ENCODE measurements at regions not wholly inside any gene's neighbourhood (a gene's known extent, or its start where the extent isn't known, plus 50 kb on each side); places are given as distances from the start of the nearest gene placed in this dataset.
"Not testable (repeated sequence)": the region's sequence is repeated elsewhere in the genome, so short reads cannot be mapped to it uniquely, and the experiment has no call there.

- Histone ChIP-seq H3K9ac (ENCODE audit: low read length) (no peak overlapping the region), H3K36me3 (replicated peaks; ENCODE audit: low read depth, low read length) (no peaks in the 10 kb centered on the region), H2AFZ (ENCODE audit: low read depth, low read length) (no peak overlapping the region), H4K20me1 (ENCODE audit: insufficient read depth, low read length) (no peaks in the 10 kb centered on the region), H3K4me1 (ENCODE audit: low read length) (no peaks in the 10 kb centered on the region), H3K27ac (ENCODE audit: low read length) (no peak overlapping the region), H3K79me2 (ENCODE audit: low read length) (no peaks in the 10 kb centered on the region), H3K4me2 (ENCODE audit: low read length) (no peak overlapping the region), H3K9me3 (ENCODE audit: insufficient read depth, low read length) (no peaks in the 10 kb centered on the region), H3K27me3 (ENCODE audit: low read depth, low read length) (0 out of 2 replicates have a peak, but pooled peaks cover 10% of the 10 kb centered on the region), H3K4me3 (ENCODE audit: low read length) (no peak overlapping the region)
- TF ChIP-seq EZH2phosphoT487 (IDR thresholded peaks at IDR 0.05; ENCODE audit: low read depth) = no peak
Observed at GRCh38 chr13:44801990-44802389, 187.3 kb downstream of the NUFIP1 start.

DNA sequence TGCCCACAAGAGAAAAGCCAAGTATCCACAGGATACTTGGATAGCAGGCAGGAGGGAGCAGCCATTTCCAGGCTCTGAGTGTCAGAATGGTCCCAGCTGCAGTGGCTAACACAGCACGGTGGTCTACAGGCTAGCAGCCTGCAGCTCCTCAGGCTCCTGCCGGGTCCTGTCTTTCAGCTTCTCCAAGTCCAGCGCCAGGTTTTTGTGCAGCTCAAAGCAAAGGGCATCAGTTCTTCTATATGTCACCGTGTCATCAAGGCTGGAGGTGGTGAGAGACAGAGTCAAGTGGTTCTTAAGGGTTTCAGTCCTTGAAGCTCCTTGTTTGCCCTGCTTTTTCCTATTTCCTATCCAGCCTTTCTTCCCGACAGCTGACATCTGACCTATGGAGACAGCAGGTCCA lies 188.6 kb downstream of the NUFIP1 start:
- Histone ChIP-seq H3K4me2 (ENCODE audit: low read length) (no peak overlapping the region), H3K4me1 (ENCODE audit: low read length) (no peaks in the 10 kb centered on the region), H4K20me1 (ENCODE audit: insufficient read depth, low read length) (no peaks in the 10 kb centered on the region), H3K4me3 (ENCODE audit: low read length) (no peak overlapping the region), H3K27me3 (ENCODE audit: low read depth, low read length) (0 out of 2 replicates have a peak, but pooled peaks cover 9% of the 10 kb centered on the region), H2AFZ (ENCODE audit: low read depth, low read length) (no peak overlapping the region), H3K27ac (ENCODE audit: low read length) (no peak overlapping the region), H3K9me3 (ENCODE audit: insufficient read depth, low read length) (no peaks in the 10 kb centered on the region), H3K36me3 (replicated peaks; ENCODE audit: low read depth, low read length) (no peaks in the 10 kb centered on the region), H3K9ac (ENCODE audit: low read length) (no peak overlapping the region), H3K79me2 (ENCODE audit: low read length) (no peaks in the 10 kb centered on the region)
- no peak for TF ChIP-seq EZH2phosphoT487 (IDR thresholded peaks at IDR 0.05; ENCODE audit: low read depth)
- TF ChIP-seq, protein P1, sequence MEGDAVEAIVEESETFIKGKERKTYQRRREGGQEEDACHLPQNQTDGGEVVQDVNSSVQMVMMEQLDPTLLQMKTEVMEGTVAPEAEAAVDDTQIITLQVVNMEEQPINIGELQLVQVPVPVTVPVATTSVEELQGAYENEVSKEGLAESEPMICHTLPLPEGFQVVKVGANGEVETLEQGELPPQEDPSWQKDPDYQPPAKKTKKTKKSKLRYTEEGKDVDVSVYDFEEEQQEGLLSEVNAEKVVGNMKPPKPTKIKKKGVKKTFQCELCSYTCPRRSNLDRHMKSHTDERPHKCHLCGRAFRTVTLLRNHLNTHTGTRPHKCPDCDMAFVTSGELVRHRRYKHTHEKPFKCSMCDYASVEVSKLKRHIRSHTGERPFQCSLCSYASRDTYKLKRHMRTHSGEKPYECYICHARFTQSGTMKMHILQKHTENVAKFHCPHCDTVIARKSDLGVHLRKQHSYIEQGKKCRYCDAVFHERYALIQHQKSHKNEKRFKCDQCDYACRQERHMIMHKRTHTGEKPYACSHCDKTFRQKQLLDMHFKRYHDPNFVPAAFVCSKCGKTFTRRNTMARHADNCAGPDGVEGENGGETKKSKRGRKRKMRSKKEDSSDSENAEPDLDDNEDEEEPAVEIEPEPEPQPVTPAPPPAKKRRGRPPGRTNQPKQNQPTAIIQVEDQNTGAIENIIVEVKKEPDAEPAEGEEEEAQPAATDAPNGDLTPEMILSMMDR (IDR thresholded peaks at IDR 0.05; ENCODE audit: low read depth, low read length) = no peak

GRCh38 chr13:44797685-44798084 lies 191.6 kb downstream of the NUFIP1 start:
- Histone ChIP-seq H3K9me3 (ENCODE audit: insufficient read depth, low read length) (peaks cover 3% of the 10 kb centered on the region; the same call in 1 of the 2 replicates), H3K4me3 (ENCODE audit: low read length) (no peak overlapping the region), H3K79me2 (ENCODE audit: low read length) (no peaks in the 10 kb centered on the region), H3K27me3 (ENCODE audit: low read depth, low read length) (0 out of 2 replicates have a peak, but pooled peaks cover 5% of the 10 kb centered on the region), H4K20me1 (ENCODE audit: insufficient read depth, low read length) (no peaks in the 10 kb centered on the region), H3K36me3 (replicated peaks; ENCODE audit: low read depth, low read length) (no peaks in the 10 kb centered on the region), H3K27ac (ENCODE audit: low read length) (no peak overlapping the region), H3K4me1 (ENCODE audit: low read length) (no peaks in the 10 kb centered on the region), H2AFZ (ENCODE audit: low read depth, low read length) (no peak overlapping the region), H3K9ac (ENCODE audit: low read length) (no peak overlapping the region), H3K4me2 (ENCODE audit: low read length) (no peak overlapping the region)
- TF ChIP-seq EZH2phosphoT487 (IDR thresholded peaks at IDR 0.05; ENCODE audit: low read depth) = no peak
- TF ChIP-seq, protein P1 (IDR thresholded peaks at IDR 0.05; ENCODE audit: low read depth, low read length) = no peak

DNA sequence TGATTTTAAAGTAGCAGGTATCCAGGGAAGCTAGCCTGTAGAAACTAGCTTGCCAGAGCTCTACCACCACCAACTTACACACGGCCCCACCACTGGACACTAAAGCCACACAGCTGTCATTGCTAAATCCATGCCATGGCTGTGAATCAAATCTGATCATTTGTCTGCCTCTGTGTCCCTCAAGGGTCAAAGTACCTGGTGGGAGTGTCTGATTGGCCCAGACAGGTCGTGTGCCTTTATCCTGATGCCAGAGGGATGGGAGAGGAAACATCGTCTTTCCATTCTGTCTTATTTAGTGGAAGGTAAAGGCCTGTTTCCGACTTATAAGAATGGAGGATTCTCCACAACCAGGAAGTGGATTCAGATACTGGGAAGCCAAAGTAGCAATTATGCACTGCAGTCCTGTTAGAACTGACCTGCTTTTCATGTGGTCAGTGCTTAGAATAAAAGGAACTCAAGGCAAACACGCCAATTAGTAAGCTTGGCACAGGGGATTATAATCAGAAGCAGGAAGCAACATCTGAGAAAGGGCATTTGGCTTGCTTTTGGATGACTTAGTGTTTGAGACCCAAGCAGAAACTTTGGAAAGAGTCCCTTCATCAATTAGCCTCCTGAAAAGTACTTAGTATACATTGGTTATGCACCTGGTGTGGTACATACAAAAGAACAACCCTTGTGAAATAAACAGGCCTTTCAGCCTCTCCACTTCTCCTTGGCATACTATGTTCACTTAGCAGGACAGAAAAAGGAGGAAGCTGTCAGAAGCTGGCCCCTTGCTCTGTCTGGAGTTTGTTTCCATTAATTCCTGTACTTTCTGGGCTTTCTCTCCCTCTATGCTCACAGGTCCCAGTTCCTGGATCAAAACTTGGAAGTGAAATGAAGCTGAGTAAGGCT lies 192.4 kb downstream of the NUFIP1 start:
- peaks cover 3% of the 10 kb centered on the region; the same call in 1 of the 2 replicates for H3K9me3 ChIP-seq (ENCODE audit: insufficient read depth, low read length)
- H3K4me1 ChIP-seq (ENCODE audit: low read length) = no peaks in the 10 kb centered on the region
- H3K9ac ChIP-seq (ENCODE audit: low read length) = no peak overlapping the region
- 0 out of 2 replicates have a peak, but pooled peaks cover 5% of the 10 kb centered on the region for H3K27me3 ChIP-seq (ENCODE audit: low read depth, low read length)
- H3K27ac ChIP-seq (ENCODE audit: low read length) = no peak overlapping the region
- H3K4me2 ChIP-seq (ENCODE audit: low read length) = no peak overlapping the region
- no peaks in the 10 kb centered on the region for H3K36me3 ChIP-seq (replicated peaks; ENCODE audit: low read depth, low read length)
- H4K20me1 ChIP-seq (ENCODE audit: insufficient read depth, low read length) = no peaks in the 10 kb centered on the region
- TF ChIP-seq, protein P1 (IDR thresholded peaks at IDR 0.05; ENCODE audit: low read depth, low read length) = no peak
- no peak for TF ChIP-seq EZH2phosphoT487 (IDR thresholded peaks at IDR 0.05; ENCODE audit: low read depth)
- H3K79me2 ChIP-seq (ENCODE audit: low read length) = no peaks in the 10 kb centered on the region
- no peak overlapping the region for H3K4me3 ChIP-seq (ENCODE audit: low read length)
- no peak overlapping the region for H2AFZ ChIP-seq (ENCODE audit: low read depth, low read length)

- H3K4me2 ChIP-seq (ENCODE audit: low read length); H3K36me3 ChIP-seq (replicated peaks; ENCODE audit: low read depth, low read length); H4K20me1 ChIP-seq (ENCODE audit: insufficient read depth, low read length); H3K9me3 ChIP-seq (ENCODE audit: insufficient read depth, low read length); H3K4me1 ChIP-seq (ENCODE audit: low read length); H3K4me3 ChIP-seq (ENCODE audit: low read length); H3K27me3 ChIP-seq (ENCODE audit: low read depth, low read length); H2AFZ ChIP-seq (ENCODE audit: low read depth, low read length); H3K9ac ChIP-seq (ENCODE audit: low read length); H3K79me2 ChIP-seq (ENCODE audit: low read length); H3K27ac ChIP-seq (ENCODE audit: low read length): not testable (repeated sequence)
Observed at GRCh38 chr13:44796039-44796438, 193.2 kb downstream of the NUFIP1 start.
